B cell (primary cell): ENCODE measurements at regions not wholly inside any gene's neighbourhood (a gene's known extent, or its start where the extent isn't known, plus 50 kb on each side); places are given as distances from the start of the nearest gene placed in this dataset.

Experiments
- ATAC-seq: fragments of 200-7000 bp; cut with Tn5 transposase; one replicate; pipeline ENCODE4 v1.10.0; 2021; ENCODE audit warnings: low read depth, mild to moderate bottlenecking, moderate number of reproducible peaks, moderate library complexity
- CTCF ChIA-PET: fragments of 350-600 bp; sonication (Branson Sonifier 250); formaldehyde crosslinking; loops from one replicate; lab custom pipeline; 2021; ENCODE audit warnings: antibody characterized with exemption, inconsistent platforms; lab: Charles Lee
- POLR2A ChIA-PET: fragments of 350-600 bp; sonication (Branson Sonifier 250); formaldehyde crosslinking; loops from one replicate; lab custom pipeline; 2021; ENCODE audit warnings: antibody characterized with exemption; lab: Charles Lee
- DNase-seq: peaks from one replicate; pipeline ENCODE4 v3.0.0; 2013
- H2AFZ ChIP-seq: 2 replicates; pipeline ENCODE4 v1.6.1; 2012; ENCODE audit warnings: mild to moderate bottlenecking, low read depth, low read length; ENCODE audit not compliant: insufficient read depth, poor library complexity, severe bottlenecking
- H3K27ac ChIP-seq, 2 donors: 1 replicate in 1 of 2; 2 replicates in 1 of 2; pipeline ENCODE4 v1.5.1; 2012 to 2013; ENCODE audit warnings: low read length in 2 of 2, mild to moderate bottlenecking in 2 of 2, moderate library complexity in 1 of 2
- H3K27me3 ChIP-seq, 4 experiments: fragments of 200-600 bp in 1 of 4; sonication (generic) in 1 of 4; replicated peaks in 1 of 4; 1 replicate in 2 of 4; 2 replicates in 2 of 4; pipeline versions ENCODE4 v1.6.1 to v1.7.0; 2013 to 2016; ENCODE audit warnings: low read length in 3 of 4, mild to moderate bottlenecking in 2 of 4, mixed read lengths in 1 of 4, moderate library complexity in 1 of 4; ENCODE audit not compliant: insufficient read depth in 4 of 4, control insufficient read depth in 3 of 4; ENCODE audit errors: control extremely low read depth in 1 of 4
- H3K36me3 ChIP-seq, 2 experiments: replicated peaks in 1 of 2; 1 replicate in 1 of 2; 2 replicates in 1 of 2; pipeline versions ENCODE4 v1.6.1 to v1.7.1; 2013; ENCODE audit warnings: low read length in 1 of 2; ENCODE audit not compliant: insufficient read depth in 2 of 2, control insufficient read depth in 1 of 2; ENCODE audit errors: control extremely low read depth in 1 of 2, extremely low read depth in 1 of 2
- H3K4me1 ChIP-seq, 2 donors: fragments of 200-600 bp in 1 of 2; sonication (generic) in 1 of 2; 1 replicate in 1 of 2; 2 replicates in 1 of 2; pipeline versions ENCODE4 v1.5.1 to v1.6.1; 2013 to 2017; ENCODE audit warnings: low read length in 2 of 2; ENCODE audit not compliant: control insufficient read depth in 2 of 2, insufficient read depth in 2 of 2
- H3K4me2 ChIP-seq: replicated peaks from 2 replicates; pipeline ENCODE3; 2012; ENCODE audit warnings: mild to moderate bottlenecking, low read depth, low read length; ENCODE audit not compliant: poor library complexity, severe bottlenecking
- H3K4me3 ChIP-seq, 5 experiments: fragments of 200-600 bp in 1 of 5; sonication (generic) in 1 of 5; 1 replicate in 3 of 5; 2 replicates in 2 of 5; pipeline versions ENCODE4 v1.5.1 to v1.7.0; 2011 to 2016; ENCODE audit warnings: low read length in 4 of 5, mild to moderate bottlenecking in 4 of 5, low read depth in 2 of 5, control low read depth in 1 of 5, moderate library complexity in 1 of 5; ENCODE audit not compliant: insufficient read depth in 1 of 5; ENCODE audit errors: control extremely low read depth in 1 of 5, extremely low read depth in 1 of 5
- H3K79me2 ChIP-seq: fragments of 200-600 bp; sonication (generic); one replicate; pipeline ENCODE4 v1.6.0; 2016; ENCODE audit warnings: low read length; ENCODE audit not compliant: control insufficient read depth, insufficient read depth
- H3K9ac ChIP-seq: fragments of 200-600 bp; sonication (generic); 2 replicates; pipeline ENCODE4 v1.6.1; 2017; ENCODE audit warnings: mild to moderate bottlenecking, low read length, moderate library complexity
- H3K9me3 ChIP-seq, 3 donors: one replicate each; pipeline versions ENCODE4 v1.6.1 to v1.7.1; 2013; ENCODE audit warnings: low read length in 2 of 3; ENCODE audit not compliant: control insufficient read depth in 2 of 3, insufficient read depth in 1 of 3; ENCODE audit errors: control extremely low read depth in 1 of 3
- H4K20me1 ChIP-seq: 2 replicates; pipeline ENCODE4 v1.6.0; 2012; ENCODE audit warnings: mild to moderate bottlenecking, low read length; ENCODE audit not compliant: insufficient read depth, control insufficient read depth, poor library complexity, severe bottlenecking
- H3K27ac Mint-ChIP-seq: one replicate; pipeline ENCODE4 v1.8.0; 2021; ENCODE audit warnings: mixed read lengths
- H3K27me3 Mint-ChIP-seq: one replicate; pipeline ENCODE4 v1.8.0; 2021; ENCODE audit warnings: mixed read lengths
- H3K4me1 Mint-ChIP-seq: one replicate; pipeline ENCODE4 v1.8.0; 2021; ENCODE audit warnings: mixed read lengths
- H3K4me3 Mint-ChIP-seq: one replicate; pipeline ENCODE4 v1.8.0; 2021; ENCODE audit warnings: mixed read lengths
- H3K9me3 Mint-ChIP-seq: one replicate; pipeline ENCODE4 v1.8.0; 2022; ENCODE audit warnings: mixed read lengths; ENCODE audit not compliant: insufficient read depth
- EZH2 ChIP-seq: IDR thresholded peaks from 2 replicates; pipeline ENCODE4 v1.6.1; 2012; ENCODE audit warnings: borderline replicate concordance, low read depth, mild to moderate bottlenecking, moderate library complexity, low read length; ENCODE audit not compliant: insufficient read depth, poor library complexity, severe bottlenecking
- WGBS: methylation state at CpG from one replicate; pipeline ENCODE4 v1.1.5; 2013; ENCODE audit warnings: missing lambda C conversion rate; ENCODE audit not compliant: insufficient coverage; 5-methylcytosine and 5-hydroxymethylcytosine counted together
- intact Hi-C: fragments of 100-400 bp; cut with micrococcal nuclease; formaldehyde crosslinking; loops from one replicate; pipeline ENCODE4 v1.10.0; 2022
- TF ChIP-seq, protein P1 (sequence below): fragments of 200-600 bp; IDR thresholded peaks from one replicate; pipeline ENCODE4 v1.8.0; 2022; ENCODE audit warnings: antibody characterized with exemption, mild to moderate bottlenecking

DNA sequence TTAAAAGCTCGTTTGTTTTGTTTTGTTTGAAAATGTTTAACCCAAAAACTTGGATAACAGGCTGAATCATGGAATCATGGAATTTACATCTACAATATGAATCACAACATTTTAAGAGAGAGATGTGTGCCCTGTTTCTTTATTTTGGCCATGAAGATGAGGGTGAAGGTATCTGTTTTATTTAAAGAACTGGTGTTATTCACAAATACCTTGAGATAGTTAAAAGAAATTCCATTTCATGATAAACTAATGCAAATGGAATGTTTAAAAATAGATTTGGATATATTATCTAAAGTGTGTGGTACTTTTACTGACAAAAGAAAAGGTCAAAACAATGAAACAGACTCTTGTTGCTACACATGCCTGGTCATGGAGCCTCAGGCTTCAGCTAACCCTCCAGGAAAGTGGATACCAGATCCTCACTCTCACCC, 486.0 kb upstream of the CFAP20DC start:
- Histone ChIP-seq H3K4me3 (no peak overlapping the region), H2AFZ (no peak overlapping the region), H3K27ac (no peak overlapping the region), H3K9me3 (no peaks in the 10 kb centered on the region), H3K4me2 (no peak overlapping the region), H3K36me3 (no peaks in the 10 kb centered on the region), H3K9ac (no peak overlapping the region), H4K20me1 (no peaks in the 10 kb centered on the region), H3K27me3 (no peaks in the 10 kb centered on the region), H3K4me1 (no peaks in the 10 kb centered on the region), H3K79me2 (no peaks in the 10 kb centered on the region)
- ATAC-seq, result no peak
- Mint-ChIP-seq H3K27ac (no peak overlapping the region), H3K27me3 (no peaks in the 10 kb centered on the region), H3K4me1 (peaks cover 3% of the 10 kb centered on the region), H3K9me3 (no peaks in the 10 kb centered on the region), H3K4me3 (no peak overlapping the region)
- ChIA-PET POLR2A (no interaction called here), CTCF (no interaction called here)
- DNase-seq, result no peak
- TF ChIP-seq, protein P1, sequence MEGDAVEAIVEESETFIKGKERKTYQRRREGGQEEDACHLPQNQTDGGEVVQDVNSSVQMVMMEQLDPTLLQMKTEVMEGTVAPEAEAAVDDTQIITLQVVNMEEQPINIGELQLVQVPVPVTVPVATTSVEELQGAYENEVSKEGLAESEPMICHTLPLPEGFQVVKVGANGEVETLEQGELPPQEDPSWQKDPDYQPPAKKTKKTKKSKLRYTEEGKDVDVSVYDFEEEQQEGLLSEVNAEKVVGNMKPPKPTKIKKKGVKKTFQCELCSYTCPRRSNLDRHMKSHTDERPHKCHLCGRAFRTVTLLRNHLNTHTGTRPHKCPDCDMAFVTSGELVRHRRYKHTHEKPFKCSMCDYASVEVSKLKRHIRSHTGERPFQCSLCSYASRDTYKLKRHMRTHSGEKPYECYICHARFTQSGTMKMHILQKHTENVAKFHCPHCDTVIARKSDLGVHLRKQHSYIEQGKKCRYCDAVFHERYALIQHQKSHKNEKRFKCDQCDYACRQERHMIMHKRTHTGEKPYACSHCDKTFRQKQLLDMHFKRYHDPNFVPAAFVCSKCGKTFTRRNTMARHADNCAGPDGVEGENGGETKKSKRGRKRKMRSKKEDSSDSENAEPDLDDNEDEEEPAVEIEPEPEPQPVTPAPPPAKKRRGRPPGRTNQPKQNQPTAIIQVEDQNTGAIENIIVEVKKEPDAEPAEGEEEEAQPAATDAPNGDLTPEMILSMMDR, result no peak
- WGBS, result no CpG with 5 or more reads among the region's 1 CpG
- intact Hi-C loops, result no loop called here

DNA sequence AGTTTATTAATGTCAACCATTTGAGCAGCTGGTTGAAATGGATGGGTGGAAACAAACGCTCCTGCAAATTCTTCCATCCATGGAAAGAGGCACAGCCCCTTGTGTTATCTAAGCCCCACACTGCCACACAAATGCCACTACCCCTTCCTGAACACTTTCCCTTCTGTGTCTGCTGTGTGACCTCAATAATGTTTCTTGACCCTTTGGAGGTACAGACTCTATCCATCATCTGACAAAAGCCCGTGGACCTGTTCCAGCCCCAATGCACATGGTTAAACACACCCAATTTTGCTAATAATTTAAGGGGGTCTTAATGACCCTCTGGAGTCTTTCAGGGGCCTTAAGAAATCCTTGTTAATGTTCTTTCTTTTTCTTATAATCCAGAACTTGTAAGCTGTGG, 482.2 kb upstream of the CFAP20DC start:
- no CpG with 5 or more reads among the region's 2 CpGs for WGBS
- Histone ChIP-seq H4K20me1 (no peaks in the 10 kb centered on the region), H3K4me2 (no peak overlapping the region), H3K4me1 (no peaks in the 10 kb centered on the region), H3K4me3 (no peak overlapping the region), H3K9me3 (no peaks in the 10 kb centered on the region), H3K27ac (no peak overlapping the region), H3K9ac (no peak overlapping the region), H3K36me3 (no peaks in the 10 kb centered on the region), H2AFZ (no peak overlapping the region), H3K27me3 (peaks cover 0 to 3% (median 0%) of the 10 kb centered on the region in 4 experiments), H3K79me2 (no peaks in the 10 kb centered on the region)
- POLR2A ChIA-PET, result no interaction called here
- no peaks in the 10 kb centered on the region for H3K4me1 Mint-ChIP-seq
- H3K9me3 Mint-ChIP-seq, result no peaks in the 10 kb centered on the region
- CTCF ChIA-PET, result no interaction called here
- no peaks in the 10 kb centered on the region for H3K27me3 Mint-ChIP-seq
- intact Hi-C loops, result no loop called here
- no peak for ATAC-seq
- H3K4me3 Mint-ChIP-seq, result no peak overlapping the region
- TF ChIP-seq, protein P1, result no peak
- TF ChIP-seq EZH2, result no peak
- DNase-seq, result no peak
- no peak overlapping the region for H3K27ac Mint-ChIP-seq
